OCI-LY1 (cell line): ENCODE measurements at regions not wholly inside any gene's neighbourhood (a gene's known extent, or its start where the extent isn't known, plus 50 kb on each side); places are given as distances from the start of the nearest gene placed in this dataset.

ENCODE experiments used
- H2AFZ ChIP-seq: fragments of 200-600 bp; sonication (generic), shearing (Covaris generic); 2 replicates; pipeline ENCODE4 v1.6.0; 2014; ENCODE audit warnings: antibody characterized with exemption, mild to moderate bottlenecking, low read length
- H3F3A ChIP-seq: fragments of 200-600 bp; sonication (generic), shearing (Covaris generic); 2 replicates; pipeline ENCODE4 v1.6.0; 2014; ENCODE audit warnings: mild to moderate bottlenecking, antibody characterized with exemption, low read length, moderate library complexity; ENCODE audit not compliant: insufficient read depth
- H3K27ac ChIP-seq: fragments of 200-600 bp; sonication (generic); 2 replicates; pipeline ENCODE4 v1.5.1; 2014; ENCODE audit warnings: low read length, mixed run types, mild to moderate bottlenecking, low read depth; ENCODE audit not compliant: poor library complexity, severe bottlenecking
- H3K27me3 ChIP-seq: fragments of 200-600 bp; sonication (generic); 2 replicates; pipeline ENCODE4 v1.6.0; 2014; ENCODE audit warnings: antibody characterized with exemption, mild to moderate bottlenecking, low read length, moderate library complexity; ENCODE audit not compliant: insufficient read depth
- H3K36me3 ChIP-seq: fragments of 200-600 bp; sonication (generic); 2 replicates; pipeline ENCODE4 v1.6.1; 2014; ENCODE audit warnings: mild to moderate bottlenecking, antibody characterized with exemption, low read length, moderate library complexity, mixed read lengths; ENCODE audit not compliant: insufficient read depth
- H3K4me1 ChIP-seq: fragments of 200-600 bp; sonication (generic); 2 replicates; pipeline ENCODE4 v1.5.1; 2014; ENCODE audit warnings: mild to moderate bottlenecking, low read length, moderate library complexity; ENCODE audit not compliant: insufficient read depth, severe bottlenecking
- H3K4me2 ChIP-seq: fragments of 200-600 bp; sonication (generic), shearing (Covaris generic); 2 replicates; pipeline ENCODE4 v1.6.1; 2014; ENCODE audit warnings: low read length
- H3K4me3 ChIP-seq: fragments of 200-600 bp; sonication (generic); 2 replicates; pipeline ENCODE4 v1.5.1; 2014; ENCODE audit warnings: low read length, low read depth, mild to moderate bottlenecking, mixed read lengths; ENCODE audit not compliant: poor library complexity, severe bottlenecking
- H3K79me2 ChIP-seq: fragments of 200-600 bp; shearing (Covaris generic); 2 replicates; pipeline ENCODE4 v1.6.1; 2016; ENCODE audit warnings: mixed run types, low read length, mixed read lengths; ENCODE audit not compliant: insufficient read depth
- H3K9ac ChIP-seq: fragments of 200-600 bp; sonication (generic), shearing (Covaris generic); 2 replicates; pipeline ENCODE4 v1.6.1; 2014; ENCODE audit warnings: mild to moderate bottlenecking, low read length, mixed read lengths
- H3K9me2 ChIP-seq: fragments of 200-600 bp; sonication (generic), shearing (Covaris generic); 2 replicates; pipeline ENCODE4 v1.6.1; 2014; ENCODE audit warnings: low read depth, mild to moderate bottlenecking, low read length, mixed read lengths
- H3K9me3 ChIP-seq: fragments of 200-600 bp; shearing (Covaris generic); 2 replicates; pipeline ENCODE4 v1.6.1; 2014; ENCODE audit warnings: low read length, mixed read lengths
- H4K20me1 ChIP-seq: fragments of 200-600 bp; sonication (generic), shearing (Covaris generic); 2 replicates; pipeline ENCODE4 v1.6.0; 2016; ENCODE audit warnings: mild to moderate bottlenecking, low read length; ENCODE audit not compliant: insufficient read depth
- CTCF ChIP-seq: fragments of 200-600 bp; sonication (generic), shearing (Covaris generic); IDR thresholded peaks from 2 replicates; pipeline ENCODE4 v1.5.1; 2017; ENCODE audit warnings: mild to moderate bottlenecking, antibody characterized with exemption, low read length, moderate library complexity, mixed read lengths
- EZH2 ChIP-seq: fragments of 200-600 bp; sonication (generic), shearing (Covaris generic); IDR thresholded peaks from 2 replicates; pipeline ENCODE4 v1.8.0; 2017; ENCODE audit warnings: borderline replicate concordance, mixed run types, mild to moderate bottlenecking, antibody characterized with exemption, low read length, moderate library complexity, mixed read lengths

DNA sequence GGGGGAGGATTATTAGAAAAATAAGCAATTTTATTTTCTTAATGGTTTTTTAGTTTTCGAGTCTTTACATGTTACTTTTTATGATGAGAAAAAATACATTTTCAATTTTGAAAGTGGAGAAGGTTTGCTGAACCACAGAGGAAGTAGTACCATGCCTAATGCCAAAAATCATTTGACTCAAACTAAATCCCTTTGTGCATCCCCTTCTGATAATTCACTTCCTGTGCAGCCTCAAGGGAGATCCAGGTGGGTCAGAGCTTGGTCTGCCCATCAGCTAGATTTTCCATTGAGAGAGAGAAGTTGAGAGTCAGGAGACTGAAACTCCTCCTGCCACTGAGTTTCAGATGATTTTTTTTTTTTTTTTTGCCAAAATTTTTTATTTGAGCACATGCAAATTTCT, 571.7 kb downstream of the LIG4 start:
- Histone ChIP-seq H3K9me3 (no peaks in the 10 kb centered on the region), H3K79me2 (no peaks in the 10 kb centered on the region), H3K9me2 (no peaks in the 10 kb centered on the region), H3F3A (no peaks in the 10 kb centered on the region), H3K27ac (no peak overlapping the region), H3K4me3 (no peak overlapping the region), H3K4me2 (no peak overlapping the region), H3K4me1 (no peaks in the 10 kb centered on the region), H4K20me1 (no peaks in the 10 kb centered on the region), H3K27me3 (no peaks in the 10 kb centered on the region), H2AFZ (no peak overlapping the region), H3K36me3 (no peaks in the 10 kb centered on the region), H3K9ac (no peak overlapping the region)
- TF ChIP-seq CTCF (no peak), EZH2 (no peak)

DNA sequence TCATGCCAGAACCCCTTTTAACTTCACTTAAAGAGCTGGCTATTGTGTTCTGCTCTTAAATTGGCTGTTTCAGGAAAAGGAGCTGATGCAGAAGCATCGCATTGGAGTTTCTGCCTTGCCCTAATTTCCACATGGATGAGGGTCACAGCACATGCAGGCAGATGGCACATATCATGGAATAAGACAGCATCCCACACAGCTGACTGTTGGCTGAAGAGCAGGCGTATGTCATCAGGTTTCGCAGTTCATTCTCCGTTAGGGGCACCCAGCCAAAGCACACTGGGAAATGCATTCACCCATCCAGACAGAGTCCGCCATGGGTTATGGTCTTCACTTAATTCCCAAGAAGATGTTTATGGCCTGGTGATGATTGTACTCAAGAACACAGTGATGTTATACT, 572.5 kb downstream of the LIG4 start:
- Histone ChIP-seq H3F3A (no peaks in the 10 kb centered on the region), H3K27ac (no peak overlapping the region), H3K4me2 (no peak overlapping the region), H3K4me1 (no peaks in the 10 kb centered on the region), H3K9ac (no peak overlapping the region), H2AFZ (no peak overlapping the region), H3K9me2 (no peaks in the 10 kb centered on the region), H4K20me1 (no peaks in the 10 kb centered on the region), H3K9me3 (no peaks in the 10 kb centered on the region), H3K79me2 (no peaks in the 10 kb centered on the region), H3K36me3 (no peaks in the 10 kb centered on the region), H3K27me3 (no peaks in the 10 kb centered on the region), H3K4me3 (no peak overlapping the region)
- TF ChIP-seq EZH2 (no peak), CTCF (no peak)

- H2AFZ ChIP-seq = no peak overlapping the region
- H3K4me1 ChIP-seq = no peaks in the 10 kb centered on the region
- no peak overlapping the region for H3K27ac ChIP-seq
- H3K27me3 ChIP-seq = no peaks in the 10 kb centered on the region
- no peak overlapping the region for H3K4me2 ChIP-seq
- no peaks in the 10 kb centered on the region for H4K20me1 ChIP-seq
- no peaks in the 10 kb centered on the region for H3F3A ChIP-seq
- H3K4me3 ChIP-seq = no peak overlapping the region
- H3K9me3 ChIP-seq = no peaks in the 10 kb centered on the region
- H3K9ac ChIP-seq = no peak overlapping the region
- H3K36me3 ChIP-seq = no peaks in the 10 kb centered on the region
- no peaks in the 10 kb centered on the region for H3K79me2 ChIP-seq
- H3K9me2 ChIP-seq = no peaks in the 10 kb centered on the region
- TF ChIP-seq CTCF (no peak), EZH2 (no peak)
These were observed 573.8 kb downstream of the LIG4 start for GRCh38 chr13:107641574-107641973.
